GM19025 (cell line): ENCODE measurements at regions not wholly inside any gene's neighbourhood (a gene's known extent, or its start where the extent isn't known, plus 50 kb on each side); places are given as distances from the start of the nearest gene placed in this dataset.

Source experiments
- ATAC-seq: cut with Tn5 transposase; IDR thresholded peaks from one replicate; pipeline ENCODE4 v1.9.1; 2021; ENCODE audit warnings: mild to moderate bottlenecking, low read depth, moderate library complexity; ENCODE audit not compliant: unreplicated experiment

GRCh38 chr7:25789701-25790640, 362.0 kb upstream of the NFE2L3 start:
- ATAC-seq = no peak

DNA sequence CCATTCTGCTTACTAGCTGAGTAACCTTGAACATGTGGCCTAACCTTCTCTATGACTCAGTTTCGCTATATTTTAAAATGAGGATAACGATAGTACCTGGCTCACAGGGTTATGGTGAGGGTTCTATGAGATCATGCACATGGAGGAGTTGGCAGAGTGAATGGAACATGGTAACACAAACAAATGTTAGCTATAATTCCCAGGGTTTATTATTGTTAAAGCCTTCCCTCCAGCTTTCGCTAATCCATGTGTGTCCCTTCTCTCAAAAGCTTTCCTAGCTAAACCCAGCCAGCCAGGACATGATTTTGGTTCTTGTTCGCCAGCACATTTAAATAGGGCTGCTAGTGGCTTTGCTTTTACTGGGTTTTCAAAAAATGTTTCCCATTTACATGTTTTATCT, 361.0 kb upstream of the NFE2L3 start:
- ATAC-seq = no peak

DNA sequence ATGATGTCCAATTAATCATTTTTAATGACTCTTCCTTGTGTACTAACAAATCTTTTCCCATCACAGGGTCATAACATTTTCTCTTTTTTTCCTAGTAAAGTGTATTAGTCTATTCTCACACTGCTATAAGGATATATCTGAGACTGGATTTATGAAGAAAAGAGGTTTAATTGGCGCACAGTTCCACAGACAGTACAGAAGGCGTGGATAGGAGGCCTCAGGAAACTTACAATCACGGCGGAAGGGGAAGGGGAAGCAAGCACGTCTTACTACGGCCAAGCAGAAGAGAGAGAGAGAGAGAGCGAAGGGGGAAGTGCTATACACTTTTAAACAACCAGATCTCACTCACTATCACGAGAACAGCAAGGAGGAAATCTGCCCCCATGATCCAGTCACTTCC, 359.4 kb upstream of the NFE2L3 start:
- no peak for ATAC-seq

DNA sequence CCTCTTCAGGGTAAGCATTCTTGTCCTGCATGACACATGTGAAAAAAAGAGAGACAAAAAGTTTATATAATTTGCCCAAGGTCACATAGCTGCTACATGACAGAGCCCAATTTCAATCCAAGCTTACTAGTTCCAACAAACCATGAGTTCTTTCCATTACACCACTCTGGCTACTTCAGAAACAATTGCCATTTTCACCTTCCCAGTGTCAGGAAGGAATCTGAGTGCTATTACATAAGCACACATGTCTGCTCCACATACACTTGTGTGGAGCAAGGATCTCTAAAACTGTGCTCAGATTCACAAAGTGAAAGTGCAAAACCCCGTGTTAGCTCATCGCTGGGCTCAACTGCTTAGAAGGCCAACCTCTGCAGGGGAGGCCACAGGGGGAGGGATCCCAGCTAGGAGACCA, 356.2 kb upstream of the NFE2L3 start:
- no peak for ATAC-seq

DNA sequence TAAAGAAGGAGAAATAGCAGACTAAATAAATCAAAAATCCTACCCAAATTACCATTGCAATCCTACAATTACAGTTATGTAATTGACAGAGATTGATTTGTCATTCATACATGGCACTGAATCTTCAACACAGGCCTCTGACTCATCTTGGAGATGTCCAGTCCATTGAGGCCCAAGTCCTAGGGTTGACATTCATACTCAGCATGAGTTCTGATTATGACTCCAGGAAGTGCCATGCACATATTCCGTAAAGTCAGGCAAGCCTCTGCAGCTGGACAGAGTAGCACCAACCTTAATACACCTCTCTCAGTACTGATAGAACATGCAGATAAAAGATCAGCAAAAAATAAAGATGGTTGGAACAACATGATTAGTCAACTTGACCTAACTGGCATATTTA, 353.7 kb upstream of the NFE2L3 start:
- no peak for ATAC-seq

- ATAC-seq = no peak
These were observed 350.8 kb upstream of the NFE2L3 start for GRCh38 chr7:25801214-25801613.

- no peak for ATAC-seq
These were observed 349.9 kb upstream of the NFE2L3 start for GRCh38 chr7:25802057-25802456.

GRCh38 chr7:25802473-25802872, 349.5 kb upstream of the NFE2L3 start:
- ATAC-seq = no peak

DNA sequence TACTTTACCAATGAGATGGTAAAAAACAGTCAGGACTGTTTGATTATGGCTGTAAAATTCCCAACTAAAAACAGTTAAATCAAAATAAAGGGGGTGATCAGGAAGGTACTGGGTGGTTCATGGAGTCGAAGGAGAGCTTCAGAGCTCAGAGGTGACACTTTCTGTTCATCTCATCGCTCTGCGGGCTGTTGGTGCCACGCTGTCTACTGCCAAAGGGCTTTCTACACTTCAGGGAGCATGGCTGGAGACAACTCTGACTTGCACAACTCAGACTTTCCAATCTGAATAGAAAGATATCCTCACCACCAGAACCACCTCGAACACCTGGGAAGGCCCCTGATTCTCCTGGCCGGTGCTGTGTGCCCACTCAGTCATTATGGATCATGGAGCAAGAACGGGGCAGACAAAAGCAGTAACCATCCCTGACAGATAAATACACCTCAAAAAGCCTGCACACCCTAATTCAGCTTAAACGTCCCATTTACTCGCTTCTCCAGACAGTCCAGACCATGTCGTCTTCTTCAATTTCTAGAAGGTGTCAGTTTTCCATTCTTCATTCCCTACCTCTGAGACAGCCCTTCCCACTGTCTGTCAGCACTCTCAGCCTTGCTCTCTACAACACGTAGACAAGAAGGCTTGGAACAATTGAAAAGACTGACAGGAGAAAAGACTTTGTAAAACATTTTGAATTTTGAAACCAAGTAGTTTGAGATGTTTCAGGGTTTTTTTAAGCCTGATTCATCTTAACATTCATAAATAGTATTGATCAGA, 348.7 kb upstream of the NFE2L3 start:
- ATAC-seq = no peak

DNA sequence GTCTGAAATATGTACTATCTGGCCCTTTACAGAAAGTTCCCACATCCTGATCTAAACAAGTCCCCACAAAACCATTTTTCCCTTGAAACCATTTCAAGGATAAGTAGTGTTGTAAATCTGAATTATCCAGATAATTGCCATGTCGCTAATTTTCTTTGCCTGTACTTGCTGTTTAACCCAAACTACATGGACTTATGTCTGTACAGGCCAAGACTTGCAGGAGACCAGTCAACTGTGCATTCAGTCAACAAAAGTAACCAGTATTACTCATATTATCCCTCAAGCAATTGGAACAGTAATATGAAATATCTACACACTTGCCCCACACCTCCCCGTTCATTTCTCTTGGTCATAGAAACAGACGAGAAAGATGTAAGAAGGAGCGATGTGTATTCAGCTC, 347.8 kb upstream of the NFE2L3 start:
- ATAC-seq = no peak

GRCh38 chr7:25805027-25805687, 346.8 kb upstream of the NFE2L3 start:
- no peak for ATAC-seq

- no peak for ATAC-seq
These were observed 344.8 kb upstream of the NFE2L3 start for GRCh38 chr7:25807086-25807611.

DNA sequence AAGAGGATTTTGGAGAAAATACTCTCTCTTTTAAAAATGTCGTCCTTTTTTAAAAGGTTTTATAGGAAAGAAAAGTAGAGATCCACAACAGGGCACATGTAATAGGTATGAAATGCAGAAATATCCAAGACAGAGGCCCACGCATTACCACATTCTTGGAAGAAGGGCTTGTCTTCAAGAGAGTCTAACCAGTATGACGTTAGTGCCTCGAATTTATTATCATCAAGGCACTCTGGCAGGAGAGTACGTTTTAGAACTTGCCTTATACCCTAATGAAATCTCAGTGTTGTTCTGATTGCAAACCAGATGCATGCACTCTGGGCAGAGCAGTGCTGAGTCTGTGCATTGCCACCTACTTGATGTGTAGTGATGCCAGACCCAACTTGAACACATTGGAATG, 342.6 kb upstream of the NFE2L3 start:
- ATAC-seq = no peak

- no peak for ATAC-seq
These were observed 339.7 kb upstream of the NFE2L3 start for GRCh38 chr7:25812086-25812850.

GRCh38 chr7:25813381-25813780, 338.6 kb upstream of the NFE2L3 start:
- no peak for ATAC-seq

GRCh38 chr7:25815711-25816110, 336.3 kb upstream of the NFE2L3 start:
- ATAC-seq = no peak

DNA sequence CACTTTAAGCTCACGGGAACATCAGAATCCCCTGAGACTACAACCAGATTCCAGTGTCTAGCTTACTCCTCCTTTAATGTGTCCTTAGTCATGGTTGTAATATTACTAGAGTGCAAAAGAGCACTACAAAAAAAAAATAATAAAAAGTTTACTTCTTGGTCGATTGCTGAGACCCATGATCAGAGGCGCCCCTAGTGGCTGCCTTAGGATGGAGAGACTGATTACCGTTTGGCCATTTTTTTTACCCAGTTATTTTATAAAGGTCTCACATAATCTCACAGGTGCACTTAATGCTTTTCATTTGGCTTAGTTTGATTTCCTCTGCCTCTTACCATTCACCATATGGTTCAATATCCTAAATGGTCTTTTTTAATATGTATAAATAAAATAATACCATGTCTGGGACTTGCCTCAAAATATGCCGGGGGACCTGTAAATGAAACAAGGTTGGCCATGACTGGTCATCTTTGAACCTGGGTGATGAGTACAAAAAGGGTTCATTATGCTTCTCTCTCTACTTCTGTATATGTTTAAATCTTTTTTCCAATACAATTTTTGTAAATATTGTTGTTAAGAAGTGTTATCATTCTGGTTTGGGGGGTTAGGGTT, 331.5 kb upstream of the NFE2L3 start:
- ATAC-seq = no peak

GRCh38 chr7:25821225-25821624, 330.8 kb upstream of the NFE2L3 start:
- ATAC-seq = no peak

DNA sequence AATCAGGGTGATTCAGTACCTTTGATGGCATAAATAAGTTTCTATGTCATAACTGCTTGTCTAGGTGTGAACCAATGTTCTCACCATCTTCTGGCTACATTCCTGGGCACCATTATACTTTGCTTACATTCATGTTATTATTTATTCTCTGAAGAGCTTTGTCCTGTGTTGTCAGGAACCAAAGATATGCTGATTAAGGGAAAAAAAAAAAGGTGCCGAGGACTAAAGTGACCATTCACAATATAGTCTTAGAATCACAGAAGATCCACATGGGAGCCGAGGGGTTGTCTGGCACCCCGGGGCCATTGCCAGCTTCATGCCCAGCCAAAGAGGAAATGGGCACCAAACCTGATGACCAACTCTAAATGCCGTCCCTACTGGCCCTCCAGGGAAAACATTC, 329.2 kb upstream of the NFE2L3 start:
- no peak for ATAC-seq

GRCh38 chr7:25823571-25823970, 328.4 kb upstream of the NFE2L3 start:
- ATAC-seq = no peak
